ENCODE measurements at regions not wholly inside any gene's neighbourhood (a gene's known extent, or its start where the extent isn't known, plus 50 kb on each side); places are given as distances from the start of the nearest gene placed in this dataset.

DNA sequence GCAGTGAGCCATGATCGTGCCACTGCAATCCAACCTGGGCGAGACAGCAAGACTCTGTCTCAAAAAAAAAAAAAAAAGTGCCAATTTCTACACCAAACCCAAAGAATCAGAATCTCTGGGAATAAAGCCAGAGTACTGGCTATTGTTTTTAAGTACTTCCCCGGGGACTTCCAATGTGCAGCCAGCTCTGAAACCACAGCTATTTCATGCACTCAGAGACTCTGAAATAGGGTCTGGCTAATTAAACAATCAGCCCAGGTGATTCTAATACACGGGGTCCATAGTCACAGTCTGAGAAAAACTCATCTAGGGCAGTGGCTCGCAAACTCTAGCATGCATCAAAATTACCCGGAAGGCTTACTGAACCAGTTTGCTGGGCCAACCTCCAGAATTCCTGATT is 56.3 kb downstream of the SIX6 start:
- no peak overlapping the region for H3K56ac ChIP-seq (ENCODE audit: extremely low read depth, insufficient read depth, low read length)
- H2AK5ac ChIP-seq (ENCODE audit: low read depth, low read length) = no peak overlapping the region
- CTCF ChIA-PET = no interaction called here
- H3K4me3 ChIP-seq (ENCODE audit: insufficient read depth, low read depth, low read length) = no peak overlapping the region
- in situ Hi-C loops (cut with MboI; ENCODE audit: low sequenced_read_pairs) = loop anchor here (5.0 to 25.0 kb wide), 2 partner anchors 218 to 503 kb away; no protein-coding TSS in a partner anchor
- no peak overlapping the region for H2AFZ ChIP-seq (replicated peaks; ENCODE audit: low read length, poor library complexity)
- no peak overlapping the region for H2BK5ac ChIP-seq (ENCODE audit: low read depth, low read length, poor library complexity, severe bottlenecking)
- no peak overlapping the region for H2BK15ac ChIP-seq (ENCODE audit: low read depth, low read length)
- no peaks in the 10 kb centered on the region for H3K9me3 ChIP-seq (ENCODE audit: control insufficient read depth, insufficient read depth, low read length)
- no TSS peak for BruUV-seq (replicated peaks)
- H2BK20ac ChIP-seq (ENCODE audit: low read depth, low read length) = no peak overlapping the region
- no peak for ATAC-seq (ENCODE audit: low read depth)
- H3K27ac ChIP-seq (ENCODE audit: insufficient read depth, low read length) = no peak overlapping the region
- intact Hi-C loops (cut with micrococcal nuclease) = no loop called here
- H4K5ac ChIP-seq (ENCODE audit: low read depth, low read length) = no peak overlapping the region
- WGBS, 2 experiments (ENCODE audit: extremely low coverage in 2 of 2, insufficient read length in 1 of 2) = 70% methylated on average over 2 of the region's 6 CpGs; no CpG with 5 or more reads in 1 of the 2 experiments
- H4K91ac ChIP-seq (ENCODE audit: insufficient read depth, low read depth, low read length) = no peak overlapping the region
- peak; percentile 62 for DNase-seq
- TF ChIP-seq NFE2L2 (IDR thresholded peaks at IDR 0.05; ENCODE audit: low read depth, low read length) (no peak), RCOR1 (IDR thresholded peaks at IDR 0.05; ENCODE audit: insufficient replicate concordance, low read length) (no peak), BHLHE40 (IDR thresholded peaks at IDR 0.05; ENCODE audit: low read depth, low read length) (no peak), POLR2A (IDR thresholded peaks at IDR 0.05; ENCODE audit: low read depth, low read length) (no peak)
- TF ChIP-seq, protein P1, sequence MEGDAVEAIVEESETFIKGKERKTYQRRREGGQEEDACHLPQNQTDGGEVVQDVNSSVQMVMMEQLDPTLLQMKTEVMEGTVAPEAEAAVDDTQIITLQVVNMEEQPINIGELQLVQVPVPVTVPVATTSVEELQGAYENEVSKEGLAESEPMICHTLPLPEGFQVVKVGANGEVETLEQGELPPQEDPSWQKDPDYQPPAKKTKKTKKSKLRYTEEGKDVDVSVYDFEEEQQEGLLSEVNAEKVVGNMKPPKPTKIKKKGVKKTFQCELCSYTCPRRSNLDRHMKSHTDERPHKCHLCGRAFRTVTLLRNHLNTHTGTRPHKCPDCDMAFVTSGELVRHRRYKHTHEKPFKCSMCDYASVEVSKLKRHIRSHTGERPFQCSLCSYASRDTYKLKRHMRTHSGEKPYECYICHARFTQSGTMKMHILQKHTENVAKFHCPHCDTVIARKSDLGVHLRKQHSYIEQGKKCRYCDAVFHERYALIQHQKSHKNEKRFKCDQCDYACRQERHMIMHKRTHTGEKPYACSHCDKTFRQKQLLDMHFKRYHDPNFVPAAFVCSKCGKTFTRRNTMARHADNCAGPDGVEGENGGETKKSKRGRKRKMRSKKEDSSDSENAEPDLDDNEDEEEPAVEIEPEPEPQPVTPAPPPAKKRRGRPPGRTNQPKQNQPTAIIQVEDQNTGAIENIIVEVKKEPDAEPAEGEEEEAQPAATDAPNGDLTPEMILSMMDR (conservative IDR thresholded peaks at IDR 0.05; ENCODE audit: low read depth, low read length) = no peak
- no peaks in the 10 kb centered on the region for H3K27me3 ChIP-seq (ENCODE audit: control insufficient read depth, insufficient read depth, low read length)
- 0 out of 2 replicates have a peak, but pooled peaks cover 1% of the 10 kb centered on the region for H3K4me1 ChIP-seq (ENCODE audit: control insufficient read depth, insufficient read depth, low read length)
- H3K4me2 ChIP-seq (ENCODE audit: low read depth, low read length) = no peak overlapping the region
- H3K79me1 ChIP-seq (ENCODE audit: low read depth in 1 of 2, low read length in 2 of 2) = no peaks in the 10 kb centered on the region
- no peak overlapping the region for H2BK120ac ChIP-seq (ENCODE audit: low read depth, low read length)
- POLR2A ChIA-PET (ENCODE audit: unreplicated experiment) = no interaction called here
- no peak overlapping the region for H3K14ac ChIP-seq (replicated peaks; ENCODE audit: low read depth, low read length)
- H3K9ac ChIP-seq (ENCODE audit: low read depth, low read length) = no peak overlapping the region
- no peaks in the 10 kb centered on the region for H4K20me1 ChIP-seq (ENCODE audit: insufficient read depth, low read length)
- dilution Hi-C loops (cut with HindIII; ENCODE audit: low sequenced_read_pairs, unreplicated experiment) = no loop called here
- H3K36me3 ChIP-seq (ENCODE audit: control insufficient read depth, insufficient read depth, low read length) = no peaks in the 10 kb centered on the region
- H3K23ac ChIP-seq (ENCODE audit: low read depth, low read length) = no peak overlapping the region
- no peaks in the 10 kb centered on the region for H3K9me1 ChIP-seq (ENCODE audit: insufficient read depth, low read length)
- H4K8ac ChIP-seq (ENCODE audit: low read depth in 2 of 2, low read length in 2 of 2) = no peak overlapping the region
- no peak overlapping the region for H3K18ac ChIP-seq (ENCODE audit: low read depth, low read length)
- H2AK9ac ChIP-seq (replicated peaks; ENCODE audit: low read depth, low read length, poor library complexity) = no peak overlapping the region
- H3K4ac ChIP-seq (ENCODE audit: low read depth, low read length) = no peak overlapping the region

Measured in IMR-90 (cell line).